Parathyroid adenoma (tissue), 2 donors: ENCODE measurements at regions not wholly inside any gene's neighbourhood (a gene's known extent, or its start where the extent isn't known, plus 50 kb on each side); places are given as distances from the start of the nearest gene placed in this dataset.
"Not testable (repeated sequence)": the region's sequence is repeated elsewhere in the genome, so short reads cannot be mapped to it uniquely, and the experiment has no call there.

Experiments used
- H2AFZ ChIP-seq: fragments of 300-600 bp; sonication (generic); one replicate; pipeline ENCODE4 v1.7.0; 2017; ENCODE audit warnings: antibody characterized with exemption, mild to moderate bottlenecking
- H3K27ac ChIP-seq: fragments of 300-600 bp; sonication (generic); one replicate; pipeline ENCODE4 v1.7.0; 2017
- H3K27me3 ChIP-seq: fragments of 300-600 bp; sonication (generic); one replicate; pipeline ENCODE4 v1.7.0; 2017; ENCODE audit warnings: low read length; ENCODE audit not compliant: control insufficient read depth, insufficient read depth
- H3K36me3 ChIP-seq: fragments of 300-600 bp; sonication (generic); one replicate; pipeline ENCODE4 v1.7.0; 2017; ENCODE audit warnings: low read length; ENCODE audit not compliant: control insufficient read depth, insufficient read depth
- H3K4me1 ChIP-seq: fragments of 300-600 bp; sonication (generic); one replicate; pipeline ENCODE4 v1.7.0; 2017; ENCODE audit warnings: control low read depth
- H3K4me2 ChIP-seq: fragments of 300-600 bp; sonication (generic); one replicate; pipeline ENCODE4 v1.7.0; 2017; ENCODE audit warnings: low read length
- H3K4me3 ChIP-seq: fragments of 300-600 bp; sonication (generic); one replicate; pipeline ENCODE4 v1.7.0; 2017; ENCODE audit warnings: low read depth, low read length
- H3K79me2 ChIP-seq: fragments of 300-600 bp; sonication (generic); one replicate; pipeline ENCODE4 v1.7.0; 2017; ENCODE audit warnings: control low read depth
- H3K9ac ChIP-seq: fragments of 300-600 bp; sonication (generic); one replicate; pipeline ENCODE4 v1.7.0; 2017; ENCODE audit warnings: mild to moderate bottlenecking
- H3K9me3 ChIP-seq: fragments of 300-600 bp; sonication (generic); one replicate; pipeline ENCODE4 v1.7.0; 2017; ENCODE audit warnings: low read length; ENCODE audit not compliant: control insufficient read depth
- CTCF ChIP-seq: fragments of 300-600 bp; sonication (generic); IDR thresholded peaks from one replicate; pipeline ENCODE4 v1.7.0; 2017; ENCODE audit warnings: antibody characterized with exemption, mild to moderate bottlenecking
- donor health status: primary hyperparathyroidism.

GRCh38 chr6:85000001-85000400, 235.6 kb upstream of the TBX18 start:
- Histone ChIP-seq H3K36me3 (no peaks in the 10 kb centered on the region), H3K4me3 (no peak overlapping the region), H2AFZ (no peak overlapping the region), H3K9ac (no peak overlapping the region), H3K27me3 (no peaks in the 10 kb centered on the region), H3K9me3 (no peaks in the 10 kb centered on the region), H3K4me1 (no peaks in the 10 kb centered on the region), H3K4me2 (no peak overlapping the region), H3K27ac (no peak overlapping the region), H3K79me2 (no peaks in the 10 kb centered on the region)
- TF ChIP-seq CTCF = no peak

GRCh38 chr6:84998223-84998622, 233.8 kb upstream of the TBX18 start:
- Histone ChIP-seq H3K9me3 (no peaks in the 10 kb centered on the region), H3K36me3 (no peaks in the 10 kb centered on the region), H3K79me2 (no peaks in the 10 kb centered on the region), H3K9ac (no peak overlapping the region), H3K4me2 (no peak overlapping the region), H3K27me3 (no peaks in the 10 kb centered on the region), H2AFZ (no peak overlapping the region), H3K4me3 (no peak overlapping the region), H3K4me1 (no peaks in the 10 kb centered on the region), H3K27ac (no peak overlapping the region)
- TF ChIP-seq CTCF = no peak

GRCh38 chr6:84988766-84989165, 224.4 kb upstream of the TBX18 start:
- H3K36me3 ChIP-seq, H3K79me2 ChIP-seq, H3K9me3 ChIP-seq, H3K4me3 ChIP-seq, H3K4me2 ChIP-seq, H3K27ac ChIP-seq, H2AFZ ChIP-seq, H3K9ac ChIP-seq, H3K4me1 ChIP-seq, H3K27me3 ChIP-seq: not testable (repeated sequence)

GRCh38 chr6:84985490-84985889, 221.1 kb upstream of the TBX18 start:
- not testable (repeated sequence) for H3K4me2 ChIP-seq, H2AFZ ChIP-seq, H3K9me3 ChIP-seq, H3K36me3 ChIP-seq, H3K4me1 ChIP-seq, H3K9ac ChIP-seq, H3K27ac ChIP-seq, H3K79me2 ChIP-seq, H3K27me3 ChIP-seq, H3K4me3 ChIP-seq

- Histone ChIP-seq H3K9me3 (no peaks in the 10 kb centered on the region), H3K4me3 (no peak overlapping the region), H3K9ac (no peak overlapping the region), H3K4me1 (no peaks in the 10 kb centered on the region), H3K4me2 (no peak overlapping the region), H3K36me3 (no peaks in the 10 kb centered on the region), H3K79me2 (no peaks in the 10 kb centered on the region), H3K27ac (no peak overlapping the region), H2AFZ (no peak overlapping the region), H3K27me3 (no peaks in the 10 kb centered on the region)
- no peak for TF ChIP-seq CTCF
Observed at GRCh38 chr6:84979541-84979940, 215.1 kb upstream of the TBX18 start.

- no peaks in the 10 kb centered on the region for H3K36me3 ChIP-seq
- no peak overlapping the region for H3K9ac ChIP-seq
- H3K27ac ChIP-seq = no peak overlapping the region
- H3K4me2 ChIP-seq = no peak overlapping the region
- no peaks in the 10 kb centered on the region for H3K27me3 ChIP-seq
- TF ChIP-seq CTCF = no peak
- no peaks in the 10 kb centered on the region for H3K9me3 ChIP-seq
- no peak overlapping the region for H2AFZ ChIP-seq
- H3K4me1 ChIP-seq = no peaks in the 10 kb centered on the region
- no peak overlapping the region for H3K4me3 ChIP-seq
- no peaks in the 10 kb centered on the region for H3K79me2 ChIP-seq
Observed at GRCh38 chr6:84977363-84977705, 212.9 kb upstream of the TBX18 start.
